ENCODE measurements at regions not wholly inside any gene's neighbourhood (a gene's known extent, or its start where the extent isn't known, plus 50 kb on each side); places are given as distances from the start of the nearest gene placed in this dataset.

- Mint-ChIP-seq H3K27me3 (ENCODE audit: low read depth, poor library complexity) (peaks cover 41% of the 10 kb centered on the region), H3K36me3 (ENCODE audit: low read depth) (no peaks in the 10 kb centered on the region), H3K4me3 (no peak overlapping the region), H3K9me3 (no peaks in the 10 kb centered on the region), H3K27ac (no peak overlapping the region), H3K4me1 (peaks cover 28% of the 10 kb centered on the region)
- no peak for DNase-seq
- TF ChIP-seq CTCF (IDR thresholded peaks at IDR 0.05): no peak
These were observed 231.2 kb downstream of the ANKRD60 start for GRCh38 chr20:57996936-57997890.

- no peak overlapping the region for H3K4me3 Mint-ChIP-seq
- H3K36me3 Mint-ChIP-seq (ENCODE audit: low read depth): no peaks in the 10 kb centered on the region
- TF ChIP-seq CTCF (IDR thresholded peaks at IDR 0.05): no peak
- no peak overlapping the region for H3K27ac Mint-ChIP-seq
- no peaks in the 10 kb centered on the region for H3K9me3 Mint-ChIP-seq
- H3K4me1 Mint-ChIP-seq: peaks cover 25% of the 10 kb centered on the region
- H3K27me3 Mint-ChIP-seq (ENCODE audit: low read depth, poor library complexity): peaks cover 41% of the 10 kb centered on the region
- DNase-seq: no peak
These were observed 232.0 kb downstream of the ANKRD60 start for GRCh38 chr20:57996465-57996864.

- peaks cover 41% of the 10 kb centered on the region for H3K27me3 Mint-ChIP-seq (ENCODE audit: low read depth, poor library complexity)
- DNase-seq: no peak
- H3K36me3 Mint-ChIP-seq (ENCODE audit: low read depth): no peaks in the 10 kb centered on the region
- TF ChIP-seq CTCF (IDR thresholded peaks at IDR 0.05): no peak
- no peak overlapping the region for H3K27ac Mint-ChIP-seq
- H3K9me3 Mint-ChIP-seq: no peaks in the 10 kb centered on the region
- H3K4me1 Mint-ChIP-seq: peaks cover 27% of the 10 kb centered on the region
- H3K4me3 Mint-ChIP-seq: no peak overlapping the region
These were observed 233.0 kb downstream of the ANKRD60 start for GRCh38 chr20:57995381-57995977.

GRCh38 chr20:57993716-57994431, 234.6 kb downstream of the ANKRD60 start:
- H3K9me3 Mint-ChIP-seq: no peaks in the 10 kb centered on the region
- no peak overlapping the region for H3K27ac Mint-ChIP-seq
- no peak for TF ChIP-seq CTCF (IDR thresholded peaks at IDR 0.05)
- peaks cover 23% of the 10 kb centered on the region for H3K4me1 Mint-ChIP-seq
- H3K4me3 Mint-ChIP-seq: no peak overlapping the region
- peaks cover 31% of the 10 kb centered on the region for H3K27me3 Mint-ChIP-seq (ENCODE audit: low read depth, poor library complexity)
- no peaks in the 10 kb centered on the region for H3K36me3 Mint-ChIP-seq (ENCODE audit: low read depth)
- no peak for DNase-seq

- Mint-ChIP-seq H3K9me3 (no peaks in the 10 kb centered on the region), H3K36me3 (ENCODE audit: low read depth) (no peaks in the 10 kb centered on the region), H3K27ac (no peak overlapping the region), H3K4me3 (no peak overlapping the region), H3K4me1 (peaks cover 23% of the 10 kb centered on the region), H3K27me3 (ENCODE audit: low read depth, poor library complexity) (peaks cover 13% of the 10 kb centered on the region)
- no peak for DNase-seq
- no peak for TF ChIP-seq CTCF (IDR thresholded peaks at IDR 0.05)
These were observed 237.1 kb downstream of the ANKRD60 start for GRCh38 chr20:57991211-57991881.
